ENCODE measurements at regions not wholly inside any gene's neighbourhood (a gene's known extent, or its start where the extent isn't known, plus 50 kb on each side); places are given as distances from the start of the nearest gene placed in this dataset.

- TF ChIP-seq POLR2A (IDR thresholded peaks at IDR 0.05; ENCODE audit: low read length) (no peak), GATA1 (IDR thresholded peaks at IDR 0.05; ENCODE audit: low read depth, low read length) (no peak)
Measured at GRCh38 chr4:18440527-18441202, 419.1 kb upstream of the LCORL start.

Data from erythroblast (primary cell).